ENCODE measurements at regions not wholly inside any gene's neighbourhood (a gene's known extent, or its start where the extent isn't known, plus 50 kb on each side); places are given as distances from the start of the nearest gene placed in this dataset.
"Not testable (repeated sequence)": the region's sequence is repeated elsewhere in the genome, so short reads cannot be mapped to it uniquely, and the experiment has no call there.

DNA sequence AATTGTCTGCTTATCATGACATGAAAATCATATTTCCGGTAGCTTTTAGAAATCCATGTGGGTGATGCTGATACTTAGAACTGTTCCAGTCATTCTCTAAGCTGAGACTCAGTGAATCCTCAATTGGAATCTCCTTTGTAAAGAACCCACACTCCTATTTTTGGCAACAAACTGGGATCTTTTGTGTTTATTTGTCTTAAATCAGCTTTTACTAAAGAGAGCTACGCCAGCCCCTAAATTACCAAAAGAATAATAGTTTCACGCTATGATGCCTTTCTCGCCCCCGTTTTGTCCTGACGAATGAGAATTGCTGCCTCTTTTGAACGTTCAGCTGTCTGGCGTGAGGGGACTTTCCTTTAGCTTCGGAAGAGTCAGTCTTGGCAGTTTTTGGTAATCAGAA is 195.9 kb downstream of the SHOX start:
- peak in 1 of 2 experiments; percentile 6 for DNase-seq (ENCODE audit: low spot score in 2 of 2, unreplicated experiment in 2 of 2)
- peaks cover 10% of the 10 kb centered on the region for H3K4me1 Mint-ChIP-seq
- H3K27me3 Mint-ChIP-seq (ENCODE audit: low read depth), result no peaks in the 10 kb centered on the region
- H3K27ac Mint-ChIP-seq, result peak overlapping the region; percentile 74
- H3K4me3 Mint-ChIP-seq, result no peak overlapping the region
- TF ChIP-seq, protein P1, sequence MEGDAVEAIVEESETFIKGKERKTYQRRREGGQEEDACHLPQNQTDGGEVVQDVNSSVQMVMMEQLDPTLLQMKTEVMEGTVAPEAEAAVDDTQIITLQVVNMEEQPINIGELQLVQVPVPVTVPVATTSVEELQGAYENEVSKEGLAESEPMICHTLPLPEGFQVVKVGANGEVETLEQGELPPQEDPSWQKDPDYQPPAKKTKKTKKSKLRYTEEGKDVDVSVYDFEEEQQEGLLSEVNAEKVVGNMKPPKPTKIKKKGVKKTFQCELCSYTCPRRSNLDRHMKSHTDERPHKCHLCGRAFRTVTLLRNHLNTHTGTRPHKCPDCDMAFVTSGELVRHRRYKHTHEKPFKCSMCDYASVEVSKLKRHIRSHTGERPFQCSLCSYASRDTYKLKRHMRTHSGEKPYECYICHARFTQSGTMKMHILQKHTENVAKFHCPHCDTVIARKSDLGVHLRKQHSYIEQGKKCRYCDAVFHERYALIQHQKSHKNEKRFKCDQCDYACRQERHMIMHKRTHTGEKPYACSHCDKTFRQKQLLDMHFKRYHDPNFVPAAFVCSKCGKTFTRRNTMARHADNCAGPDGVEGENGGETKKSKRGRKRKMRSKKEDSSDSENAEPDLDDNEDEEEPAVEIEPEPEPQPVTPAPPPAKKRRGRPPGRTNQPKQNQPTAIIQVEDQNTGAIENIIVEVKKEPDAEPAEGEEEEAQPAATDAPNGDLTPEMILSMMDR (IDR thresholded peaks at IDR 0.05; ENCODE audit: unreplicated experiment), result no peak
- H3K9me3 Mint-ChIP-seq, result peaks cover 7% of the 10 kb centered on the region
- H3K36me3 Mint-ChIP-seq, result no peaks in the 10 kb centered on the region

GRCh38 chrX:825991-826390 is 195.4 kb downstream of the SHOX start:
- TF ChIP-seq, protein P1 (IDR thresholded peaks at IDR 0.05; ENCODE audit: unreplicated experiment), result no peak
- H3K9me3 Mint-ChIP-seq, result peaks cover 8% of the 10 kb centered on the region
- peak overlapping the region; percentile 74 for H3K27ac Mint-ChIP-seq
- H3K27me3 Mint-ChIP-seq (ENCODE audit: low read depth), result no peaks in the 10 kb centered on the region
- peak in 1 of 2 experiments; percentile 6 for DNase-seq (ENCODE audit: low spot score in 2 of 2, unreplicated experiment in 2 of 2)
- H3K4me1 Mint-ChIP-seq, result peaks cover 10% of the 10 kb centered on the region
- no peaks in the 10 kb centered on the region for H3K36me3 Mint-ChIP-seq
- peak overlapping the region; percentile 11 for H3K4me3 Mint-ChIP-seq

DNA sequence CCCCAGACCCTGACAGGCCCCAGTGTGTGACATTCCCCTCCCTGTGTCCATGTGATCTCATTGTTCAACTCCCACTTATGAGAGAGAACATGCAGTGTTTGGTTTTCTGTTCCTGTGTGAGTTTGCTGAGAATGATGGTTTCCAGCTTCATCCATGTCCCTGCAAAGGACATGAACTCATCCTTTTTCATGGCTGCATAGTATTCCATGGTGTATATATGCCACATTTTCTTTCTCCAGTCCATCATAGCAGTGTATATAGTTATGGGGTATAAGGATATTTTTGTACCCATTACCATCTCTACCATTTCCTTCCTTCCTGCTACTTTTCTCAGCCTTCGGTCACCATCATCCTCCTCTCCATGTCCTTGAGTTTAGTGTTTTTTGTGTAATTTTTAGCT is 192.5 kb downstream of the SHOX start:
- not testable (repeated sequence) for H3K4me3 Mint-ChIP-seq; H3K4me1 Mint-ChIP-seq; H3K27me3 Mint-ChIP-seq (ENCODE audit: low read depth); H3K36me3 Mint-ChIP-seq; H3K27ac Mint-ChIP-seq; DNase-seq (ENCODE audit: low spot score in 2 of 2, unreplicated experiment in 2 of 2)
- H3K9me3 Mint-ChIP-seq, result peaks cover 16% of the 10 kb centered on the region

DNA sequence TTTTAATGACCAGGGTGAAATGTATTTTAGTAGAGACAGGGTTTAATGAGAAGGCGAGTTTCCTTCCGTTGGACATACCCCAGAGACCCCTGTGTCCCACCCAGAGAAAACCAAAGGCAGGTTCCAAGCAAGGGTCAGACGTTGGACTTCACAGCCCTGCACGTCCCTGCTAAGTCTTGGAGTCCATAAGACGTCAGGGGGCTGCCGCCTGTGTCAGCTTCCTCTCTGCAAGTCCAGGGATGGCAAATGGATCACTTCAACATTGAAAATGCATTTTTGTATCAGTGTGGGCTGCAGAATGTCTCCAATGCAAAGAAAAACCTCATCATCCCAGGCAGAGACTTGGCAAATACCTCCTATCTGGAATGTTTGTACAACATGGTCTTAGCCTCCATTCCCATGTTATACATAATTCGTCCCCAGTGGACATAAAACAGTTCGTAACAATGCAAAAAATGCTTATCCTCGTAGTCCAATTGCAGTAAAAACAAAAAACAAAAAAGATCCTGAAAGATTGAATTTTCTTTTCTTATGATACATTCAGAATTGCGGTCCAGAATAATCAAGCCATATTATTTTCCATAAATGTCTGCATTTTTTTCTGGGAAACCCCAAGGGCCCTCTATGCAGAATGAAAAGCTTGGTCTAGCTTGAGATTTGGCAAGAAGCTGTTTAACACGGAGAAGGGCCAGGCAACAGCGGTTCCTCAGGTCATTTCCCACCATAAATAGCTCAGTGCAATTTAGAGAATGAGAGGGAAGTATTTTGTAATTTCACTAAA is 190.9 kb downstream of the SHOX start:
- peak in 1 of 2 experiments; percentile 13 for DNase-seq (ENCODE audit: low spot score in 2 of 2, unreplicated experiment in 2 of 2)
- H3K36me3 Mint-ChIP-seq, result no peaks in the 10 kb centered on the region
- H3K27me3 Mint-ChIP-seq (ENCODE audit: low read depth), result no peaks in the 10 kb centered on the region
- H3K4me3 Mint-ChIP-seq, result no peak overlapping the region
- peaks cover 8% of the 10 kb centered on the region for H3K4me1 Mint-ChIP-seq
- H3K9me3 Mint-ChIP-seq, result peaks cover 16% of the 10 kb centered on the region
- TF ChIP-seq, protein P1 (IDR thresholded peaks at IDR 0.05; ENCODE audit: unreplicated experiment), result no peak
- no peak overlapping the region for H3K27ac Mint-ChIP-seq

- TF ChIP-seq, protein P1 (IDR thresholded peaks at IDR 0.05; ENCODE audit: unreplicated experiment), result no peak
- Mint-ChIP-seq H3K27me3 (ENCODE audit: low read depth) (peaks cover 3% of the 10 kb centered on the region), H3K36me3 (no peaks in the 10 kb centered on the region), H3K4me3 (no peak overlapping the region), H3K27ac (no peak overlapping the region), H3K9me3 (peaks cover 20% of the 10 kb centered on the region), H3K4me1 (no peaks in the 10 kb centered on the region)
- DNase-seq (ENCODE audit: low spot score in 2 of 2, unreplicated experiment in 2 of 2), result peak in 1 of 2 experiments; percentile 19
Measured at GRCh38 chrX:819684-820083, 189.1 kb downstream of the SHOX start.

- Mint-ChIP-seq H3K27me3 (ENCODE audit: low read depth) (peaks cover 11% of the 10 kb centered on the region), H3K4me1 (no peaks in the 10 kb centered on the region), H3K27ac (no peak overlapping the region), H3K36me3 (no peaks in the 10 kb centered on the region), H3K9me3 (peaks cover 26% of the 10 kb centered on the region), H3K4me3 (no peak overlapping the region)
- no peak for DNase-seq (ENCODE audit: low spot score in 2 of 2, unreplicated experiment in 2 of 2)
- TF ChIP-seq, protein P1 (IDR thresholded peaks at IDR 0.05; ENCODE audit: unreplicated experiment), result no peak
Measured at GRCh38 chrX:817759-818300, 187.2 kb downstream of the SHOX start.

DNA sequence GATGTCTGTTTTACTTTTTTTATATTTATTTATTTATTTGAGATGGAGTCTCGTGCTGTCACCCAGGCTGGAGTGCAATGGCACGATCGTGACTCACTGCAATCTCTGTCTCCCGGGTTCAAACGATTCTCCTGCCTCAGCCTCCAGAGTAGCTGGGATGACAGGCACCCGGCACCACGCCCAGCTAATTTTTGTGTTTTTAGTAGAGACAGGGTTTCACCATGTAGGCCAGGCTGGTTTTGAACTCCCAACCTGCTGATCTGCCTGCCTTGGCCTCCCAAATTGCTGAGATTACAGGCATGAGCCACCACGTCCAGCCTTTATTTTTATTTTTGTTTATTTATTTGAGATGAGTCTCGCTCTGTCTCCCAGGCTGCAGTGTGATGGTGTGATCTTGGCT is 186.6 kb downstream of the SHOX start:
- H3K27me3 Mint-ChIP-seq (ENCODE audit: low read depth), result peaks cover 12% of the 10 kb centered on the region
- peak in 1 of 2 experiments; percentile 17 for DNase-seq (ENCODE audit: low spot score in 2 of 2, unreplicated experiment in 2 of 2)
- H3K4me3 Mint-ChIP-seq, H3K36me3 Mint-ChIP-seq, H3K4me1 Mint-ChIP-seq, H3K27ac Mint-ChIP-seq: not testable (repeated sequence)
- peaks cover 26% of the 10 kb centered on the region for H3K9me3 Mint-ChIP-seq
